HepG2 (cell line): ENCODE measurements at regions not wholly inside any gene's neighbourhood (a gene's known extent, or its start where the extent isn't known, plus 50 kb on each side); places are given as distances from the start of the nearest gene placed in this dataset.

Source experiments
- ATAC-seq: fragments of 200-7000 bp; cut with Tn5 transposase; 3 replicates; pipeline ENCODE4 v1.9.1; 2020; ENCODE audit warnings: mild to moderate bottlenecking, moderate library complexity
- BruUV-seq: library from RNA; stranded (reverse); fragments of 400-500 nt; replicated peaks from 2 replicates; lab custom pipeline; 2021; lab: Mats Ljungman, UMichigan
- CTCF ChIA-PET: fragments of 300-600 bp; formaldehyde crosslinking; extraction: SDS; loops from one replicate; lab custom pipeline; 2021; ENCODE audit warnings: low total read pairs, inconsistent platforms, low intra/inter-chr PET ratio; lab: Yijun Ruan, JAX
- POLR2A ChIA-PET: fragments of 350-600 bp; sonication (Branson Sonifier 250); formaldehyde crosslinking; loops from one replicate; lab custom pipeline; 2020; ENCODE audit warnings: antibody characterized with exemption, inconsistent platforms; lab: Yijun Ruan, JAX
- DNase-seq: peaks from one replicate; pipeline ENCODE4 v3.0.0-alpha.2; 2015; ENCODE audit warnings: low spot score
- FAIRE-seq: peaks from 3 replicates; lab custom pipeline; 2011; peaks lifted over from hg19 to GRCh38; lab: Jason Lieb, UNC
- H2AFZ ChIP-seq: one replicate; pipeline ENCODE4 v1.6.1; 2011; ENCODE audit warnings: low read length, inconsistent platforms
- H3K27ac ChIP-seq: fragments of 300-600 bp; 3 replicates; pipeline ENCODE4 v1.8.0; 2011; ENCODE audit warnings: mixed run types, mild to moderate bottlenecking, mixed read lengths, low read length, inconsistent platforms; ENCODE audit not compliant: insufficient read depth; ENCODE audit errors: extremely low read length
- H3K27me3 ChIP-seq, 2 experiments: fragments of 200-600 bp in 1 of 2; 2 replicates in 1 of 2; 3 replicates in 1 of 2; pipeline versions ENCODE4 v1.6.0 to v1.8.0; 2011; ENCODE audit warnings: low read length in 2 of 2, mild to moderate bottlenecking in 2 of 2, moderate library complexity in 2 of 2, inconsistent platforms in 1 of 2; ENCODE audit not compliant: insufficient read depth in 2 of 2, control insufficient read depth in 1 of 2
- H3K36me3 ChIP-seq, 2 experiments: fragments of 200-600 bp in 1 of 2; replicated peaks in 1 of 2; 2 replicates in 1 of 2; 3 replicates in 1 of 2; pipeline versions ENCODE4 v1.5.1 to v1.8.0; 2011; ENCODE audit warnings: low read length in 2 of 2, inconsistent platforms in 1 of 2; ENCODE audit not compliant: insufficient read depth in 2 of 2, control insufficient read depth in 1 of 2
- H3K4me1 ChIP-seq: 2 replicates; pipeline ENCODE4 v1.5.1; 2012; ENCODE audit warnings: low read length, inconsistent platforms; ENCODE audit not compliant: insufficient read depth
- H3K4me2 ChIP-seq: 2 replicates; pipeline ENCODE4 v1.6.0; 2011; ENCODE audit warnings: low read depth, low read length, inconsistent platforms
- H3K4me3 ChIP-seq, 3 experiments: fragments of 200-600 bp in 1 of 3; sonication (generic), shearing (Covaris generic) in 1 of 3; replicated peaks in 1 of 3; 2 replicates each; pipeline ENCODE4 v1.5.1; 2011 to 2016; ENCODE audit warnings: low read length in 3 of 3, inconsistent platforms in 2 of 3, low read depth in 2 of 3, mild to moderate bottlenecking in 2 of 3, control low read depth in 1 of 3, mixed read lengths in 1 of 3; ENCODE audit not compliant: insufficient read depth in 1 of 3
- H3K79me2 ChIP-seq: one replicate; pipeline ENCODE4 v1.6.1; 2011; ENCODE audit warnings: low read length, inconsistent platforms; ENCODE audit not compliant: insufficient read depth
- H3K9ac ChIP-seq: 2 replicates; pipeline ENCODE4 v1.6.0; 2011; ENCODE audit warnings: mild to moderate bottlenecking, low read depth, low read length, inconsistent platforms; ENCODE audit not compliant: insufficient read depth
- H3K9me3 ChIP-seq: 2 replicates; pipeline ENCODE4 v1.5.1; 2012; ENCODE audit warnings: mild to moderate bottlenecking, low read length
- H4K20me1 ChIP-seq: 2 replicates; pipeline ENCODE4 v1.6.0; 2011; ENCODE audit warnings: inconsistent platforms, mild to moderate bottlenecking, low read length, moderate library complexity; ENCODE audit not compliant: insufficient read depth
- BRD4 ChIP-seq: sonication (generic); formaldehyde crosslinking; IDR thresholded peaks from 2 replicates; pipeline ENCODE4 v1.4.0; 2020; ENCODE audit warnings: missing genetic modification reagents
- ELF3 ChIP-seq: IDR thresholded peaks from 2 replicates; pipeline ENCODE4 v1.6.1; 2016; ENCODE audit warnings: missing genetic modification reagents, missing compliant biosample characterization
- KDM5A ChIP-seq: fragments of 200-600 bp; sonication (generic); IDR thresholded peaks from 2 replicates; pipeline ENCODE4 v1.7.0; 2018; ENCODE audit warnings: antibody characterized with exemption, mild to moderate bottlenecking, low read length, borderline replicate concordance
- NR2F1 ChIP-seq, 2 experiments: fragments of 450-650 bp in 1 of 2; formaldehyde crosslinking in 1 of 2; IDR thresholded peaks; 2 replicates each; pipeline versions ENCODE4 v1.5.0 to v1.6.1; 2016 to 2020; ENCODE audit warnings: mild to moderate bottlenecking in 1 of 2, missing compliant biosample characterization in 1 of 2, missing genetic modification reagents in 1 of 2, moderate library complexity in 1 of 2
- ZNF20 ChIP-seq: sonication (generic); formaldehyde crosslinking; IDR thresholded peaks from 2 replicates; pipeline ENCODE4 v1.4.0; 2020; ENCODE audit warnings: mild to moderate bottlenecking, moderate library complexity, missing genetic modification reagents
- ZNF724P ChIP-seq: sonication (generic); formaldehyde crosslinking; IDR thresholded peaks from 2 replicates; pipeline ENCODE4 v1.8.0; 2022; ENCODE audit warnings: missing genetic modification reagents, borderline replicate concordance
- ZNF878 ChIP-seq: sonication (generic); formaldehyde crosslinking; IDR thresholded peaks from 2 replicates; pipeline ENCODE4 v1.8.1; 2023; ENCODE audit warnings: mild to moderate bottlenecking, missing genetic modification reagents, moderate library complexity
- WGBS: methylation state at CpG from one replicate; pipeline ENCODE4 v1.1.6; 2017; ENCODE audit warnings: low lambda C conversion rate; 5-methylcytosine and 5-hydroxymethylcytosine counted together
- in situ Hi-C: cut with HindIII; loops from 2 replicates; pipeline ENCODE4 v1.10.0; 2017; ENCODE audit warnings: low pct_unique_long_range_greater_than_20kb; ENCODE audit not compliant: extremely low pct_ligation_motif_present
- intact Hi-C: fragments of 100-400 bp; cut with micrococcal nuclease; formaldehyde crosslinking; loops from one replicate; pipeline ENCODE4 v1.10.0; 2022; ENCODE audit not compliant: unreplicated experiment
- TF ChIP-seq, protein P1 (sequence below): sonication (generic); formaldehyde crosslinking; IDR thresholded peaks from 2 replicates; pipeline ENCODE4 v1.5.1; 2020; ENCODE audit warnings: mild to moderate bottlenecking, missing genetic modification reagents

DNA sequence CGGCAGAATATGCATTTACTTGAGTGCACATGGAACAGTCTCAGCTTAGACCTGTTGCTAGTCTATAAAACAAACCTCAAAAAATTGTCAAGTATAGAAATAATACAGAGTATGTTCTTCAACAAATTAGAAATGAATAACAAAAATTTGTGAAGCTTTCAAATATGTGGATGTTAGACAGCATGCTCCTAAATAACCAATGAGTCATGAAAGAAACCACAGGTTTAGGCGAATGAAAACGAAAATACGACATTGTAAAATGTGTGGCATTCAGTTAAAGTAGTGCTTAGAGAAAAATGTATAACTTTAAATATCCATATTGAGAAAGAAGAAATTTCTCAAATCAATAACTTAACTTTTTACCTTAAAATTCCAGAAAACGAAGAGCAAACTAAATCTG, 760.0 kb upstream of the SORCS1 start:
- no peaks in the 10 kb centered on the region for H4K20me1 ChIP-seq
- no peak overlapping the region for H3K27ac ChIP-seq
- no TSS peak for BruUV-seq
- 19% methylated on average over 5 of the region's 5 CpGs for WGBS
- H3K36me3 ChIP-seq: no peaks in the 10 kb centered on the region
- in situ Hi-C loops: no loop called here
- no peak overlapping the region for H3K4me3 ChIP-seq
- H3K4me2 ChIP-seq: no peak overlapping the region
- ChIA-PET POLR2A (no interaction called here), CTCF (no interaction called here)
- no peak for FAIRE-seq
- no peak for TF ChIP-seq NR2F1 (CRISPR knock-in tag; IDR thresholded peaks at IDR 0.05)
- TF ChIP-seq, protein P1, sequence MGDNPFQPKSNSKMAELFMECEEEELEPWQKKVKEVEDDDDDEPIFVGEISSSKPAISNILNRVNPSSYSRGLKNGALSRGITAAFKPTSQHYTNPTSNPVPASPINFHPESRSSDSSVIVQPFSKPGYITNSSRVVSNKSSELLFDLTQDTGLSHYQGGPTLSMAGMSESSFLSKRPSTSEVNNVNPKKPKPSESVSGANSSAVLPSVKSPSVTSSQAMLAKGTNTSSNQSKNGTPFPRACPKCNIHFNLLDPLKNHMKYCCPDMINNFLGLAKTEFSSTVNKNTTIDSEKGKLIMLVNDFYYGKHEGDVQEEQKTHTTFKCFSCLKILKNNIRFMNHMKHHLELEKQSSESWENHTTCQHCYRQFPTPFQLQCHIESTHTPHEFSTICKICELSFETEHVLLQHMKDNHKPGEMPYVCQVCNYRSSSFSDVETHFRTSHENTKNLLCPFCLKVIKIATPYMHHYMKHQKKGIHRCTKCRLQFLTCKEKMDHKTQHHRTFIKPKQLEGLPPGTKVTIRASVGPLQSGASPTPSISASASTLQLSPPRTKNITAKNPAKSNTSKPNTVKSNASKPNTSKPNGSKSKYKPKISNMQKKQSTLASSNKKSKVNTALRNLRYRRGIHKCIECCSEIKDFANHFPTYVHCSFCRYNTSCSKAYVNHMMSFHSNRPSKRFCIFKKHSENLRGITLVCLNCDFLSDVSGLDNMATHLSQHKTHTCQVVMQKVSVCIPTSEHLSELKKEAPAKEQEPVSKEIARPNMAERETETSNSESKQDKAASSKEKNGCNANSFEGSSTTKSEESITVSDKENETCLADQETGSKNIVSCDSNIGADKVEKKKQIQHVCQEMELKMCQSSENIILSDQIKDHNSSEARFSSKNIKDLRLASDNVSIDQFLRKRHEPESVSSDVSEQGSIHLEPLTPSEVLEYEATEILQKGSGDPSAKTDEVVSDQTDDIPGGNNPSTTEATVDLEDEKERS (CRISPR knock-in tag): no peak
- TF ChIP-seq KDM5A: no peak
- TF ChIP-seq ELF3 (CRISPR knock-in tag): no peak
- no peak for TF ChIP-seq ZNF724P (CRISPR knock-in tag)
- no peak for TF ChIP-seq ZNF878 (CRISPR knock-in tag)
- TF ChIP-seq ZNF20 (CRISPR knock-in tag): no peak
- no peak for TF ChIP-seq BRD4 (CRISPR knock-in tag)
- H3K9ac ChIP-seq: no peak overlapping the region
- H3K27me3 ChIP-seq: no peaks in the 10 kb centered on the region
- no peak for ATAC-seq
- no peak for DNase-seq
- no peaks in the 10 kb centered on the region for H3K79me2 ChIP-seq
- H3K4me1 ChIP-seq: no peaks in the 10 kb centered on the region
- peaks cover 38% of the 10 kb centered on the region for H3K9me3 ChIP-seq
- no peak overlapping the region for H2AFZ ChIP-seq
- intact Hi-C loops: no loop called here
